Keratinocyte (primary cell): ENCODE measurements at regions not wholly inside any gene's neighbourhood (a gene's known extent, or its start where the extent isn't known, plus 50 kb on each side); places are given as distances from the start of the nearest gene placed in this dataset.

Experiments used
- DNase-seq: peaks from one replicate; pipeline ENCODE4 v3.0.0-alpha.2; 2011; ENCODE audit warnings: low read depth, missing footprints, low spot score
- FAIRE-seq: peaks from 2 replicates; lab custom pipeline; 2011; peaks lifted over from hg19 to GRCh38; lab: Jason Lieb, UNC
- H2AFZ ChIP-seq: 2 replicates; pipeline ENCODE4 v1.6.0; 2012; ENCODE audit warnings: low read length, control low read depth, inconsistent platforms; ENCODE audit not compliant: control insufficient read depth
- H3K27ac ChIP-seq: 2 replicates; pipeline ENCODE4 v1.5.1; 2011; ENCODE audit warnings: low read length; ENCODE audit not compliant: control insufficient read depth, insufficient read depth
- H3K27me3 ChIP-seq: 3 replicates; pipeline ENCODE4 v1.6.0; 2011; ENCODE audit warnings: low read length; ENCODE audit not compliant: control insufficient read depth, insufficient read depth; ENCODE audit errors: extremely low read depth
- H3K36me3 ChIP-seq, 2 experiments: 2 replicates in 1 of 2; 3 replicates in 1 of 2; pipeline ENCODE4 v1.5.1; 2011; ENCODE audit warnings: low read length in 2 of 2, mild to moderate bottlenecking in 1 of 2; ENCODE audit not compliant: control insufficient read depth in 2 of 2, insufficient read depth in 2 of 2; ENCODE audit errors: extremely low read depth in 1 of 2
- H3K4me1 ChIP-seq: 3 replicates; pipeline ENCODE4 v1.5.1; 2011; ENCODE audit warnings: low read length; ENCODE audit not compliant: control insufficient read depth, insufficient read depth; ENCODE audit errors: extremely low read depth
- H3K4me2 ChIP-seq: 3 replicates; pipeline ENCODE4 v1.6.0; 2011; ENCODE audit warnings: low read depth, low read length; ENCODE audit not compliant: control insufficient read depth, insufficient read depth; ENCODE audit errors: extremely low read depth
- H3K4me3 ChIP-seq, 3 experiments: fragments of 200-600 bp in 1 of 3; sonication (generic) in 1 of 3; 2 replicates in 2 of 3; 3 replicates in 1 of 3; pipeline ENCODE4 v1.5.1; 2011 to 2016; ENCODE audit warnings: low read length in 3 of 3, mild to moderate bottlenecking in 3 of 3, control low read depth in 2 of 3, inconsistent platforms in 1 of 3, low read depth in 1 of 3, mixed read lengths in 1 of 3, mixed run types in 1 of 3, moderate library complexity in 1 of 3; ENCODE audit not compliant: control insufficient read depth in 2 of 3, insufficient read depth in 2 of 3; ENCODE audit errors: extremely low read depth in 1 of 3
- H3K79me2 ChIP-seq: 2 replicates; pipeline ENCODE4 v1.6.0; 2012; ENCODE audit warnings: low read length; ENCODE audit not compliant: control insufficient read depth, insufficient read depth
- H3K9ac ChIP-seq: 3 replicates; pipeline ENCODE4 v1.6.0; 2011; ENCODE audit warnings: low read length; ENCODE audit not compliant: control insufficient read depth, insufficient read depth; ENCODE audit errors: extremely low read depth
- H3K9me1 ChIP-seq: 3 replicates; pipeline ENCODE4 v1.6.0; 2011; ENCODE audit warnings: low read length; ENCODE audit not compliant: control insufficient read depth, insufficient read depth; ENCODE audit errors: extremely low read depth
- H3K9me3 ChIP-seq: 2 replicates; pipeline ENCODE4 v1.5.1; 2012; ENCODE audit warnings: low read depth, low read length; ENCODE audit not compliant: control insufficient read depth
- H4K20me1 ChIP-seq: 3 replicates; pipeline ENCODE4 v1.6.0; 2011; ENCODE audit warnings: low read length; ENCODE audit not compliant: control insufficient read depth, insufficient read depth; ENCODE audit errors: extremely low read depth
- CTCF ChIP-seq, 3 experiments: IDR thresholded peaks in 1 of 3; conservative IDR thresholded peaks in 1 of 3; optimal IDR thresholded peaks in 1 of 3; 2 replicates in 2 of 3; 3 replicates in 1 of 3; pipeline versions ENCODE3 to v1.5.1; 2011; ENCODE audit warnings: low read length in 3 of 3, mild to moderate bottlenecking in 3 of 3, moderate library complexity in 2 of 3, control low read depth in 1 of 3, inconsistent platforms in 1 of 3; ENCODE audit not compliant: insufficient read depth in 2 of 3; ENCODE audit errors: extremely low read depth in 1 of 3
- EZH2 ChIP-seq: IDR thresholded peaks from one replicate; pipeline ENCODE4 v1.6.1; 2012; ENCODE audit warnings: inconsistent platforms, mild to moderate bottlenecking, low read length, moderate library complexity
- dilution Hi-C: fragments of 300-500 bp; cut with MboI; formaldehyde crosslinking; loops from one replicate; pipeline ENCODE4 v1.7.0; 2020; ENCODE audit warnings: low sequenced_read_pairs; ENCODE audit not compliant: extremely low pct_ligation_motif_present

- no peak for DNase-seq
These were observed 509.0 kb upstream of the SLC39A10 start for GRCh38 chr2:195148004-195148403.

DNA sequence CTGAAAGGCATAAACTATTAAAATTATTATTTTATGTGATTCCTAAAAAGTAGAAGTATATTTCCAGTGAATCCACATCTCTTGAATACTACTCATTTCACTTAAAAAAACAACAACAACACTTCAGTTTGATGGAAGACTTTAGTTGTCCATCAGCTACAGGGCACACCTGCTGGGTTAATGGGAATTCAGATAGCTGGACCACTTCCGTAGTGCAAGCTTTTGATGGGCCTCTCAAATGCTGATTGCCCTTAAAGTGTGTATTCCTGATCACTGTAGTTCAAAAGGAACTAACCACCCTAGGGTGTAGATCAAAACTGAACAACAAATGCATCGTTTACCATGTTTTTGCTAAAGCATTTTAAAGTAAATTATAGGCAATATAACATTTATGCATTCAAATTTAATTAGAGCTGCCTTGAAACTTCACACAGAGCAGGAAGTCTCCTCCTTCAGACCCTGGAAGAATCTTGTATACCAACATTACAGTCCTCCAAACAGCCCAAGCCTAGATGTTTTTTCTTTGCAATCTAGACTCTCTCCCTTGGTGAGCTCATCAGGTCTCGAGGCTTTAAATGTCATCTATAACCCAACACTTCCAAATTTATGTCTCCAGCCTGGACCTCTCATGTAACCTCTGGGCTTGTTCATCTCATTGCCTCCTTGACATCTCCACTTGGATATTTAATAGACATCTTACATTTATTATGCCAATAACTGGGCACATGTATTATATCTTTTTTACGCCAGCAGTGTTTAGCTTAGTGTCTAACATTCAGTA is 510.1 kb upstream of the SLC39A10 start:
- H4K20me1 ChIP-seq = no peaks in the 10 kb centered on the region
- no peak overlapping the region for H3K4me2 ChIP-seq
- H3K36me3 ChIP-seq = no peaks in the 10 kb centered on the region
- H3K27me3 ChIP-seq = no peaks in the 10 kb centered on the region
- DNase-seq (no peak), FAIRE-seq (no peak)
- no peak for TF ChIP-seq CTCF (optimal IDR thresholded peaks at IDR 0.05 in 1 of 3, IDR thresholded peaks at IDR 0.05 in 1 of 3, conservative IDR thresholded peaks at IDR 0.05 in 1 of 3; ENCODE audit: extremely low read depth in 1 of 3, insufficient read depth in 2 of 3, low read length in 3 of 3)
- TF ChIP-seq EZH2 = no peak
- no peak overlapping the region for H3K4me3 ChIP-seq
- H3K9me1 ChIP-seq = no peaks in the 10 kb centered on the region
- no peaks in the 10 kb centered on the region for H3K4me1 ChIP-seq
- H3K9ac ChIP-seq = no peak overlapping the region
- no peak overlapping the region for H2AFZ ChIP-seq
- H3K79me2 ChIP-seq = no peaks in the 10 kb centered on the region
- dilution Hi-C loops = no loop called here
- no peaks in the 10 kb centered on the region for H3K9me3 ChIP-seq
- H3K27ac ChIP-seq = no peak overlapping the region

More at GRCh38 chr2:195148004-195148403, 509.0 kb upstream of the SLC39A10 start:
- Histone ChIP-seq H3K4me1 (no peaks in the 10 kb centered on the region), H3K4me3 (no peak overlapping the region), H3K9me3 (no peaks in the 10 kb centered on the region), H2AFZ (no peak overlapping the region), H4K20me1 (no peaks in the 10 kb centered on the region), H3K9me1 (no peaks in the 10 kb centered on the region), H3K36me3 (no peaks in the 10 kb centered on the region), H3K79me2 (no peaks in the 10 kb centered on the region), H3K4me2 (no peak overlapping the region), H3K27ac (no peak overlapping the region), H3K9ac (no peak overlapping the region), H3K27me3 (no peaks in the 10 kb centered on the region)
- dilution Hi-C loops = no loop called here
- no peak for TF ChIP-seq EZH2
- TF ChIP-seq CTCF (optimal IDR thresholded peaks at IDR 0.05 in 1 of 3, IDR thresholded peaks at IDR 0.05 in 1 of 3, conservative IDR thresholded peaks at IDR 0.05 in 1 of 3; ENCODE audit: extremely low read depth in 1 of 3, insufficient read depth in 2 of 3, low read length in 3 of 3) = no peak
- no peak for FAIRE-seq
